ENCODE measurements at regions not wholly inside any gene's neighbourhood (a gene's known extent, or its start where the extent isn't known, plus 50 kb on each side); places are given as distances from the start of the nearest gene placed in this dataset.

DNA sequence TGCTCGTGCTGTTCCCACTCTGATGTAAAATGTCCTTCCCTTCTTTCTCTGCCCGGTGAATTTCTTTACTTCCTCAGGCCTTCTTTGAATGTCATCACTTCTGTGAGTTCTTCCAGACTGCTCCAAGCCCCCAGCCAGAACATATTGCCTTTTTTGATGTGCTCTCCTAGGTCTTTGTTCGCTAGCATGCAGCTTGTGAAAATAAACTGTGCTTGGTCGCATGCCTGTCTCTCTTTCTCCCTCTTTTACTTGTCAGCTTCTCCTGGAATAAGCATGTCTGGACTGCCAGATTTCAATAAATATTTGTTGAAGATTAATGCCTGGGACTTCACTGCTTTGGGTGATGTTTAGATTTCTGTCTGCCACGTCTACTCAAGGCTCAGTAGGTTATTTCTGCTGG is 82.7 kb upstream of the ARHGAP28 start:
- no peak for TF ChIP-seq EZH2 (IDR thresholded peaks at IDR 0.05; ENCODE audit: borderline replicate concordance, insufficient read depth, low read length, poor library complexity, severe bottlenecking)
- TF ChIP-seq, protein P1, sequence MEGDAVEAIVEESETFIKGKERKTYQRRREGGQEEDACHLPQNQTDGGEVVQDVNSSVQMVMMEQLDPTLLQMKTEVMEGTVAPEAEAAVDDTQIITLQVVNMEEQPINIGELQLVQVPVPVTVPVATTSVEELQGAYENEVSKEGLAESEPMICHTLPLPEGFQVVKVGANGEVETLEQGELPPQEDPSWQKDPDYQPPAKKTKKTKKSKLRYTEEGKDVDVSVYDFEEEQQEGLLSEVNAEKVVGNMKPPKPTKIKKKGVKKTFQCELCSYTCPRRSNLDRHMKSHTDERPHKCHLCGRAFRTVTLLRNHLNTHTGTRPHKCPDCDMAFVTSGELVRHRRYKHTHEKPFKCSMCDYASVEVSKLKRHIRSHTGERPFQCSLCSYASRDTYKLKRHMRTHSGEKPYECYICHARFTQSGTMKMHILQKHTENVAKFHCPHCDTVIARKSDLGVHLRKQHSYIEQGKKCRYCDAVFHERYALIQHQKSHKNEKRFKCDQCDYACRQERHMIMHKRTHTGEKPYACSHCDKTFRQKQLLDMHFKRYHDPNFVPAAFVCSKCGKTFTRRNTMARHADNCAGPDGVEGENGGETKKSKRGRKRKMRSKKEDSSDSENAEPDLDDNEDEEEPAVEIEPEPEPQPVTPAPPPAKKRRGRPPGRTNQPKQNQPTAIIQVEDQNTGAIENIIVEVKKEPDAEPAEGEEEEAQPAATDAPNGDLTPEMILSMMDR (IDR thresholded peaks at IDR 0.05; ENCODE audit: poor library complexity, severe bottlenecking), result no peak
- TF ChIP-seq, protein P2, sequence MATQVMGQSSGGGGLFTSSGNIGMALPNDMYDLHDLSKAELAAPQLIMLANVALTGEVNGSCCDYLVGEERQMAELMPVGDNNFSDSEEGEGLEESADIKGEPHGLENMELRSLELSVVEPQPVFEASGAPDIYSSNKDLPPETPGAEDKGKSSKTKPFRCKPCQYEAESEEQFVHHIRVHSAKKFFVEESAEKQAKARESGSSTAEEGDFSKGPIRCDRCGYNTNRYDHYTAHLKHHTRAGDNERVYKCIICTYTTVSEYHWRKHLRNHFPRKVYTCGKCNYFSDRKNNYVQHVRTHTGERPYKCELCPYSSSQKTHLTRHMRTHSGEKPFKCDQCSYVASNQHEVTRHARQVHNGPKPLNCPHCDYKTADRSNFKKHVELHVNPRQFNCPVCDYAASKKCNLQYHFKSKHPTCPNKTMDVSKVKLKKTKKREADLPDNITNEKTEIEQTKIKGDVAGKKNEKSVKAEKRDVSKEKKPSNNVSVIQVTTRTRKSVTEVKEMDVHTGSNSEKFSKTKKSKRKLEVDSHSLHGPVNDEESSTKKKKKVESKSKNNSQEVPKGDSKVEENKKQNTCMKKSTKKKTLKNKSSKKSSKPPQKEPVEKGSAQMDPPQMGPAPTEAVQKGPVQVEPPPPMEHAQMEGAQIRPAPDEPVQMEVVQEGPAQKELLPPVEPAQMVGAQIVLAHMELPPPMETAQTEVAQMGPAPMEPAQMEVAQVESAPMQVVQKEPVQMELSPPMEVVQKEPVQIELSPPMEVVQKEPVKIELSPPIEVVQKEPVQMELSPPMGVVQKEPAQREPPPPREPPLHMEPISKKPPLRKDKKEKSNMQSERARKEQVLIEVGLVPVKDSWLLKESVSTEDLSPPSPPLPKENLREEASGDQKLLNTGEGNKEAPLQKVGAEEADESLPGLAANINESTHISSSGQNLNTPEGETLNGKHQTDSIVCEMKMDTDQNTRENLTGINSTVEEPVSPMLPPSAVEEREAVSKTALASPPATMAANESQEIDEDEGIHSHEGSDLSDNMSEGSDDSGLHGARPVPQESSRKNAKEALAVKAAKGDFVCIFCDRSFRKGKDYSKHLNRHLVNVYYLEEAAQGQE (IDR thresholded peaks at IDR 0.05; ENCODE audit: borderline replicate concordance), result no peak

All from neural cell (in vitro differentiated cells).